HepG2 (cell line): ENCODE measurements at regions not wholly inside any gene's neighbourhood (a gene's known extent, or its start where the extent isn't known, plus 50 kb on each side); places are given as distances from the start of the nearest gene placed in this dataset.
A peak's percentile ranks its signal among the peaks of the same experiment; 100 is the strongest.

Source experiments
- ATAC-seq: fragments of 200-7000 bp; cut with Tn5 transposase; 3 replicates; pipeline ENCODE4 v1.9.1; 2020; ENCODE audit warnings: mild to moderate bottlenecking, moderate library complexity
- BruUV-seq: library from RNA; stranded (reverse); fragments of 400-500 nt; replicated peaks from 2 replicates; lab custom pipeline; 2021; lab: Mats Ljungman, UMichigan
- CTCF ChIA-PET: fragments of 300-600 bp; formaldehyde crosslinking; extraction: SDS; loops from one replicate; lab custom pipeline; 2021; ENCODE audit warnings: low total read pairs, inconsistent platforms, low intra/inter-chr PET ratio; lab: Yijun Ruan, JAX
- POLR2A ChIA-PET: fragments of 350-600 bp; sonication (Branson Sonifier 250); formaldehyde crosslinking; loops from one replicate; lab custom pipeline; 2020; ENCODE audit warnings: antibody characterized with exemption, inconsistent platforms; lab: Yijun Ruan, JAX
- DNase-seq: peaks from one replicate; pipeline ENCODE4 v3.0.0-alpha.2; 2015; ENCODE audit warnings: low spot score
- FAIRE-seq: peaks from 3 replicates; lab custom pipeline; 2011; peaks lifted over from hg19 to GRCh38; lab: Jason Lieb, UNC
- H2AFZ ChIP-seq: one replicate; pipeline ENCODE4 v1.6.1; 2011; ENCODE audit warnings: low read length, inconsistent platforms
- H3K27ac ChIP-seq: fragments of 300-600 bp; 3 replicates; pipeline ENCODE4 v1.8.0; 2011; ENCODE audit warnings: mixed run types, mild to moderate bottlenecking, mixed read lengths, low read length, inconsistent platforms; ENCODE audit not compliant: insufficient read depth; ENCODE audit errors: extremely low read length
- H3K27me3 ChIP-seq, 2 experiments: fragments of 200-600 bp in 1 of 2; 2 replicates in 1 of 2; 3 replicates in 1 of 2; pipeline versions ENCODE4 v1.6.0 to v1.8.0; 2011; ENCODE audit warnings: low read length in 2 of 2, mild to moderate bottlenecking in 2 of 2, moderate library complexity in 2 of 2, inconsistent platforms in 1 of 2; ENCODE audit not compliant: insufficient read depth in 2 of 2, control insufficient read depth in 1 of 2
- H3K36me3 ChIP-seq, 2 experiments: fragments of 200-600 bp in 1 of 2; replicated peaks in 1 of 2; 2 replicates in 1 of 2; 3 replicates in 1 of 2; pipeline versions ENCODE4 v1.5.1 to v1.8.0; 2011; ENCODE audit warnings: low read length in 2 of 2, inconsistent platforms in 1 of 2; ENCODE audit not compliant: insufficient read depth in 2 of 2, control insufficient read depth in 1 of 2
- H3K4me1 ChIP-seq: 2 replicates; pipeline ENCODE4 v1.5.1; 2012; ENCODE audit warnings: low read length, inconsistent platforms; ENCODE audit not compliant: insufficient read depth
- H3K4me2 ChIP-seq: 2 replicates; pipeline ENCODE4 v1.6.0; 2011; ENCODE audit warnings: low read depth, low read length, inconsistent platforms
- H3K4me3 ChIP-seq, 3 experiments: fragments of 200-600 bp in 1 of 3; sonication (generic), shearing (Covaris generic) in 1 of 3; replicated peaks in 1 of 3; 2 replicates each; pipeline ENCODE4 v1.5.1; 2011 to 2016; ENCODE audit warnings: low read length in 3 of 3, inconsistent platforms in 2 of 3, low read depth in 2 of 3, mild to moderate bottlenecking in 2 of 3, control low read depth in 1 of 3, mixed read lengths in 1 of 3; ENCODE audit not compliant: insufficient read depth in 1 of 3
- H3K79me2 ChIP-seq: one replicate; pipeline ENCODE4 v1.6.1; 2011; ENCODE audit warnings: low read length, inconsistent platforms; ENCODE audit not compliant: insufficient read depth
- H3K9ac ChIP-seq: 2 replicates; pipeline ENCODE4 v1.6.0; 2011; ENCODE audit warnings: mild to moderate bottlenecking, low read depth, low read length, inconsistent platforms; ENCODE audit not compliant: insufficient read depth
- H3K9me3 ChIP-seq: 2 replicates; pipeline ENCODE4 v1.5.1; 2012; ENCODE audit warnings: mild to moderate bottlenecking, low read length
- H4K20me1 ChIP-seq: 2 replicates; pipeline ENCODE4 v1.6.0; 2011; ENCODE audit warnings: inconsistent platforms, mild to moderate bottlenecking, low read length, moderate library complexity; ENCODE audit not compliant: insufficient read depth
- FLYWCH1 ChIP-seq: sonication (generic); formaldehyde crosslinking; IDR thresholded peaks from 2 replicates; pipeline ENCODE4 v1.8.1; 2023; ENCODE audit warnings: mild to moderate bottlenecking, missing genetic modification reagents
- HIC2 ChIP-seq: sonication (generic); formaldehyde crosslinking; IDR thresholded peaks from 2 replicates; pipeline ENCODE4 v1.9.0; 2022; ENCODE audit warnings: low read depth, missing genetic modification reagents
- HINFP ChIP-seq: sonication (generic); formaldehyde crosslinking; IDR thresholded peaks from 2 replicates; pipeline ENCODE4 v1.4.0; 2020; ENCODE audit warnings: low read depth, mild to moderate bottlenecking, missing genetic modification reagents
- MAFF ChIP-seq: IDR thresholded peaks from 2 replicates; pipeline ENCODE4 v1.6.1; 2011; ENCODE audit warnings: low read depth, low read length, improper control_type of control experiment
- MAFK ChIP-seq, 2 experiments: IDR thresholded peaks in 1 of 2; conservative IDR thresholded peaks in 1 of 2; 2 replicates each; pipeline ENCODE4 v1.6.1; 2011; ENCODE audit warnings: improper control_type of control experiment in 2 of 2, low read length in 2 of 2
- ZBTB38 ChIP-seq: sonication (generic); formaldehyde crosslinking; IDR thresholded peaks from 2 replicates; pipeline ENCODE4 v1.5.1; 2020; ENCODE audit warnings: mild to moderate bottlenecking, missing genetic modification reagents
- WGBS: methylation state at CpG from one replicate; pipeline ENCODE4 v1.1.6; 2017; ENCODE audit warnings: low lambda C conversion rate; 5-methylcytosine and 5-hydroxymethylcytosine counted together
- in situ Hi-C: cut with HindIII; loops from 2 replicates; pipeline ENCODE4 v1.10.0; 2017; ENCODE audit warnings: low pct_unique_long_range_greater_than_20kb; ENCODE audit not compliant: extremely low pct_ligation_motif_present
- intact Hi-C: fragments of 100-400 bp; cut with micrococcal nuclease; formaldehyde crosslinking; loops from one replicate; pipeline ENCODE4 v1.10.0; 2022; ENCODE audit not compliant: unreplicated experiment

GRCh38 chr3:104676241-104676640 is 690.5 kb upstream of the ALCAM start (continued):
- TF ChIP-seq HIC2 (CRISPR knock-in tag) (no peak), FLYWCH1 (CRISPR knock-in tag) (no peak), ZBTB38 (no peak)

- no TSS peak for BruUV-seq
- no peaks in the 10 kb centered on the region for H3K27me3 ChIP-seq
- no peaks in the 10 kb centered on the region for H3K4me1 ChIP-seq
- no peaks in the 10 kb centered on the region for H4K20me1 ChIP-seq
- no peaks in the 10 kb centered on the region for H3K79me2 ChIP-seq
- DNase-seq (no peak), FAIRE-seq (no peak), ATAC-seq (no peak)
- no peak overlapping the region for H3K9ac ChIP-seq
- TF ChIP-seq MAFK (conservative IDR thresholded peaks at IDR 0.05 in 1 of 2, IDR thresholded peaks at IDR 0.05 in 1 of 2; ENCODE audit: low read length in 2 of 2), result peak; percentile 20 to 62; a peak in 2 of 4 replicates
- TF ChIP-seq HINFP (CRISPR knock-in tag), result no peak
- TF ChIP-seq MAFF, result peak; percentile 16; the same call in 1 of the 2 replicates
- no peak overlapping the region for H3K4me3 ChIP-seq
- WGBS, result 21% methylated on average over 4 of the region's 4 CpGs
- no peak overlapping the region for H3K27ac ChIP-seq
- POLR2A ChIA-PET, result no interaction called here
- H3K4me2 ChIP-seq, result no peak overlapping the region
- no peaks in the 10 kb centered on the region; the same call in 1 of the 2 replicates for H3K9me3 ChIP-seq
- in situ Hi-C loops, result no loop called here
- H3K36me3 ChIP-seq, result no peaks in the 10 kb centered on the region
- no peak overlapping the region for H2AFZ ChIP-seq
- CTCF ChIA-PET, result no interaction called here
- intact Hi-C loops, result no loop called here
Measured at GRCh38 chr3:104677932-104678331, 688.8 kb upstream of the ALCAM start.
